GM12891 (cell line): ENCODE measurements at regions not wholly inside any gene's neighbourhood (a gene's known extent, or its start where the extent isn't known, plus 50 kb on each side); places are given as distances from the start of the nearest gene placed in this dataset.

ENCODE experiments used
- PAX5 ChIP-seq: IDR thresholded peaks from 2 replicates; pipeline ENCODE4 v1.6.1; 2011; ENCODE audit warnings: low read length, moderate library complexity, mild to moderate bottlenecking; ENCODE audit not compliant: insufficient read depth, severe bottlenecking
- POLR2A ChIP-seq: IDR thresholded peaks from 2 replicates; pipeline ENCODE4 v1.6.1; 2011; ENCODE audit warnings: low read depth, low read length, control low read depth
- POLR2AphosphoS5 ChIP-seq: IDR thresholded peaks from 2 replicates; pipeline ENCODE4 v1.6.1; 2011; ENCODE audit warnings: low read depth, low read length, control low read depth
- TAF1 ChIP-seq: IDR thresholded peaks from 2 replicates; pipeline ENCODE4 v1.6.1; 2011; ENCODE audit warnings: low read depth, low read length, control low read depth

DNA sequence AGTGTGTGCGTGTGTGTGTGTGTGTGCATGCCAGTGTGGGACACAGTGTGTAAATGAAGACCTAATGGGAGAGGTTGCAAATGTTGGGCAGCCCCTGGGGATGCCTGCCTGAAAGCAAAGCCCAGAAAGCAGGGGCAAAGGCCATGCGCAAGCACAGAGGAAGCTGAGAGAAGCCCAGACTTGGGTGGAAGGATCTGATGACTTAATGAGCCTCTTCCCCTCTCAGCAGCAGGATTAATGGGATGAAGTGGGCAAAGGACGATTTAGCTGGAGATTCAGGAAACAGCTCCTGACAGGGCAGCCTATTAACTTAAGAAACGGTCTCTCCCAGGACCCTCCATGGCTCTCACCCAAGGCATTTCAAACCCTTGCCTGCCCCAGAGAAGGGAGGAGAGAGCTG, 107.3 kb downstream of the EFNB1 start:
- TF ChIP-seq PAX5 (no peak), POLR2A (no peak), POLR2AphosphoS5 (no peak), TAF1 (no peak)
